ENCODE measurements at regions not wholly inside any gene's neighbourhood (a gene's known extent, or its start where the extent isn't known, plus 50 kb on each side); places are given as distances from the start of the nearest gene placed in this dataset.

DNA sequence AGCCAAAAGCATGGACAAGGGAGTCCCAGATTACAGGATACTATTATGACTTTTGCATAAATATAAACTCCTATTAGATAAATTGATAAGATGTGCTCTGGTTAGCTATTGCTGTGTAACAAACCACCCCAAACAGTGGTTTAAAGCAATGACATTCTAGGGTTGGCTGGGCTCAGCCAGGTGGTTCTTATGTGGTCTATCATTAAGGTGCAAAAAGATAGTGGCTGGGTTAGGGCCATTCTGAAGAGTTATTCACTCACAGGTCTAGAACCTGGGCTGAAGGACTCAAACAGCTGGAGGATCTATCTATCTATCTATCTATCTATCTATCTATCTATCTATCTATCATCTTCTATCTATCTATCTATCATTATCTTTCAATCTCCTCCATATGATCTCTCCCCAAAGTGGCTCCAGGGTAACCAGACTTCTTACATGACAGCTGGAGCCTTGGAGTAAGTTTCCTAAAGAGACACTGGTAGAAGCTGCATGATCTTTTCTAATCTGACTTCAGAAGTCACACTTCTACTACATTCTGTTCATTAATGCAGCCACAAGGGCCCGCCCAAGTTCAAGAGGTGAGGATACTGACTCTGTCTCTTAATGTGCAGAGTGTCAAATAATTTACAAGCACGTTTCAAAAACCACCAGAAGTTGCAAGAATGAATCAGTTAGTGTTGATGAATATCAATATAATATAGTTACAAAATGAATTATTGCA is 74.9 kb upstream of the XCR1 start:
- in situ Hi-C loops (cut with MboI; ENCODE audit: low sequenced_read_pairs) (no loop called here), intact Hi-C loops (cut with micrococcal nuclease) (no loop called here), dilution Hi-C loops (cut with HindIII; ENCODE audit: low sequenced_read_pairs, unreplicated experiment) (no loop called here)
- H4K8ac ChIP-seq (ENCODE audit: low read depth in 2 of 2, low read length in 2 of 2), result no peak overlapping the region
- no peak overlapping the region for H2AK5ac ChIP-seq (ENCODE audit: low read depth, low read length)
- H3K23ac ChIP-seq (ENCODE audit: low read depth, low read length), result no peak overlapping the region
- H3K14ac ChIP-seq (replicated peaks; ENCODE audit: low read depth, low read length), result no peak overlapping the region
- H4K5ac ChIP-seq (ENCODE audit: low read depth, low read length), result no peak overlapping the region
- ATAC-seq (ENCODE audit: low read depth) (no peak), DNase-seq (no peak)
- no CpG with 5 or more reads among the region's 2 CpGs for WGBS, 2 experiments (ENCODE audit: extremely low coverage in 2 of 2, insufficient read length in 1 of 2)
- H3K4me3 ChIP-seq (ENCODE audit: insufficient read depth, low read depth, low read length), result no peak overlapping the region
- no peak overlapping the region for H2BK15ac ChIP-seq (ENCODE audit: low read depth, low read length)
- H2AK9ac ChIP-seq (replicated peaks; ENCODE audit: low read depth, low read length, poor library complexity), result no peak overlapping the region
- no peak overlapping the region for H3K27ac ChIP-seq (ENCODE audit: insufficient read depth, low read length)
- H3K18ac ChIP-seq (ENCODE audit: low read depth, low read length), result no peak overlapping the region
- H2BK20ac ChIP-seq (ENCODE audit: low read depth, low read length), result no peak overlapping the region
- no peaks in the 10 kb centered on the region for H3K9me1 ChIP-seq (ENCODE audit: insufficient read depth, low read length)
- no peaks in the 10 kb centered on the region for H3K79me1 ChIP-seq (ENCODE audit: low read depth in 1 of 2, low read length in 2 of 2)
- H3K9ac ChIP-seq (ENCODE audit: low read depth, low read length), result no peak overlapping the region
- no peak overlapping the region for H3K4me2 ChIP-seq (ENCODE audit: low read depth, low read length)
- no peaks in the 10 kb centered on the region for H4K20me1 ChIP-seq (ENCODE audit: insufficient read depth, low read length)
- no peak overlapping the region for H3K56ac ChIP-seq (ENCODE audit: extremely low read depth, insufficient read depth, low read length)
- peaks cover 15% of the 10 kb centered on the region for H3K27me3 ChIP-seq (ENCODE audit: control insufficient read depth, insufficient read depth, low read length)
- H3K4me1 ChIP-seq (ENCODE audit: control insufficient read depth, insufficient read depth, low read length), result peaks cover 6% of the 10 kb centered on the region
- H3K9me3 ChIP-seq (ENCODE audit: control insufficient read depth, insufficient read depth, low read length), result no peaks in the 10 kb centered on the region; the same call in 1 of the 2 replicates
- TF ChIP-seq CHD1 (IDR thresholded peaks at IDR 0.05; ENCODE audit: low read depth, low read length), result no peak
- TF ChIP-seq SMC3 (IDR thresholded peaks at IDR 0.05; ENCODE audit: low read depth, low read length), result no peak
- TF ChIP-seq, protein P1, sequence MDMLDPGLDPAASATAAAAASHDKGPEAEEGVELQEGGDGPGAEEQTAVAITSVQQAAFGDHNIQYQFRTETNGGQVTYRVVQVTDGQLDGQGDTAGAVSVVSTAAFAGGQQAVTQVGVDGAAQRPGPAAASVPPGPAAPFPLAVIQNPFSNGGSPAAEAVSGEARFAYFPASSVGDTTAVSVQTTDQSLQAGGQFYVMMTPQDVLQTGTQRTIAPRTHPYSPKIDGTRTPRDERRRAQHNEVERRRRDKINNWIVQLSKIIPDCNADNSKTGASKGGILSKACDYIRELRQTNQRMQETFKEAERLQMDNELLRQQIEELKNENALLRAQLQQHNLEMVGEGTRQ (IDR thresholded peaks at IDR 0.05; ENCODE audit: low read depth, low read length), result no peak
- no peak for TF ChIP-seq BHLHE40 (IDR thresholded peaks at IDR 0.05; ENCODE audit: low read depth, low read length)
- no peak for TF ChIP-seq CEBPB (IDR thresholded peaks at IDR 0.05; ENCODE audit: low read depth, low read length)
- TF ChIP-seq POLR2A (IDR thresholded peaks at IDR 0.05; ENCODE audit: low read depth, low read length), result no peak
- no peak for TF ChIP-seq MXI1 (IDR thresholded peaks at IDR 0.05; ENCODE audit: borderline replicate concordance, low read depth, low read length)
- no peak for TF ChIP-seq MAZ (IDR thresholded peaks at IDR 0.05; ENCODE audit: borderline replicate concordance, low read depth, low read length)
- no peak for TF ChIP-seq RFX5 (IDR thresholded peaks at IDR 0.05; ENCODE audit: low read depth, low read length)
- TF ChIP-seq, protein P2, sequence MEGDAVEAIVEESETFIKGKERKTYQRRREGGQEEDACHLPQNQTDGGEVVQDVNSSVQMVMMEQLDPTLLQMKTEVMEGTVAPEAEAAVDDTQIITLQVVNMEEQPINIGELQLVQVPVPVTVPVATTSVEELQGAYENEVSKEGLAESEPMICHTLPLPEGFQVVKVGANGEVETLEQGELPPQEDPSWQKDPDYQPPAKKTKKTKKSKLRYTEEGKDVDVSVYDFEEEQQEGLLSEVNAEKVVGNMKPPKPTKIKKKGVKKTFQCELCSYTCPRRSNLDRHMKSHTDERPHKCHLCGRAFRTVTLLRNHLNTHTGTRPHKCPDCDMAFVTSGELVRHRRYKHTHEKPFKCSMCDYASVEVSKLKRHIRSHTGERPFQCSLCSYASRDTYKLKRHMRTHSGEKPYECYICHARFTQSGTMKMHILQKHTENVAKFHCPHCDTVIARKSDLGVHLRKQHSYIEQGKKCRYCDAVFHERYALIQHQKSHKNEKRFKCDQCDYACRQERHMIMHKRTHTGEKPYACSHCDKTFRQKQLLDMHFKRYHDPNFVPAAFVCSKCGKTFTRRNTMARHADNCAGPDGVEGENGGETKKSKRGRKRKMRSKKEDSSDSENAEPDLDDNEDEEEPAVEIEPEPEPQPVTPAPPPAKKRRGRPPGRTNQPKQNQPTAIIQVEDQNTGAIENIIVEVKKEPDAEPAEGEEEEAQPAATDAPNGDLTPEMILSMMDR (conservative IDR thresholded peaks at IDR 0.05; ENCODE audit: low read depth, low read length), result no peak
- no peak for TF ChIP-seq MAFK (IDR thresholded peaks at IDR 0.05; ENCODE audit: low read depth, low read length)
- no peak for TF ChIP-seq RAD21 (IDR thresholded peaks at IDR 0.05; ENCODE audit: low read length)
- H2AFZ ChIP-seq (replicated peaks; ENCODE audit: low read length, poor library complexity), result no peak overlapping the region
- no peak overlapping the region for H3K4ac ChIP-seq (ENCODE audit: low read depth, low read length)
- no peak overlapping the region for H4K91ac ChIP-seq (ENCODE audit: insufficient read depth, low read depth, low read length)
- no TSS peak for BruUV-seq (replicated peaks)
- H2BK5ac ChIP-seq (ENCODE audit: low read depth, low read length, poor library complexity, severe bottlenecking), result no peak overlapping the region
- no peak overlapping the region for H2BK120ac ChIP-seq (ENCODE audit: low read depth, low read length)
- CTCF ChIA-PET, result no interaction called here
- no peaks in the 10 kb centered on the region for H3K36me3 ChIP-seq (ENCODE audit: control insufficient read depth, insufficient read depth, low read length)
- POLR2A ChIA-PET (ENCODE audit: unreplicated experiment), result no interaction called here

Data from IMR-90 (cell line).